Endothelial cell of umbilical vein (primary cell): ENCODE measurements at regions not wholly inside any gene's neighbourhood (a gene's known extent, or its start where the extent isn't known, plus 50 kb on each side); places are given as distances from the start of the nearest gene placed in this dataset.

Experiments
- BruUV-seq: library from RNA; stranded (reverse); fragments of 400-500 nt; replicated peaks from 2 replicates; lab custom pipeline; 2021; lab: Mats Ljungman, UMichigan
- CTCF ChIA-PET: fragments of 300-600, 350-600 bp; sonication (Branson Sonifier 250); formaldehyde crosslinking; loops from one replicate; lab custom pipeline; 2021; ENCODE audit warnings: antibody characterized with exemption, inconsistent platforms; lab: Charles Lee
- POLR2A ChIA-PET: fragments of 300-600, 350-600 bp; sonication (Branson Sonifier 250); formaldehyde crosslinking; loops from one replicate; lab custom pipeline; 2021; ENCODE audit warnings: antibody characterized with exemption, inconsistent platforms; lab: Charles Lee
- DNase-seq: peaks from one replicate; pipeline ENCODE4 v3.0.0-alpha.2; 2011; ENCODE audit warnings: low read depth, low spot score
- FAIRE-seq: peaks from 2 replicates; lab custom pipeline; 2011; peaks lifted over from hg19 to GRCh38; lab: Jason Lieb, UNC
- H2AFZ ChIP-seq: 2 replicates; pipeline ENCODE4 v1.6.0; 2012; ENCODE audit warnings: low read depth, low read length, control low read depth, inconsistent platforms
- H3K27ac ChIP-seq: 2 replicates; pipeline ENCODE4 v1.5.1; 2011; ENCODE audit warnings: low read depth, mild to moderate bottlenecking, control low read depth, low read length, moderate library complexity; ENCODE audit not compliant: insufficient read depth
- H3K27me3 ChIP-seq, 2 experiments: 2 replicates each; pipeline versions ENCODE4 v1.6.0 to v1.6.1; 2011; ENCODE audit warnings: low read length in 2 of 2, mixed read lengths in 1 of 2; ENCODE audit not compliant: control insufficient read depth in 2 of 2, insufficient read depth in 2 of 2
- H3K36me3 ChIP-seq, 2 experiments: 2 replicates in 1 of 2; 3 replicates in 1 of 2; pipeline ENCODE4 v1.5.1; 2011; ENCODE audit warnings: low read length in 2 of 2, mild to moderate bottlenecking in 1 of 2, moderate library complexity in 1 of 2; ENCODE audit not compliant: control insufficient read depth in 2 of 2, insufficient read depth in 2 of 2; ENCODE audit errors: extremely low read depth in 1 of 2
- H3K4me1 ChIP-seq: 3 replicates; pipeline ENCODE4 v1.5.1; 2011; ENCODE audit warnings: mild to moderate bottlenecking, low read length; ENCODE audit not compliant: control insufficient read depth, insufficient read depth; ENCODE audit errors: extremely low read depth
- H3K4me2 ChIP-seq: 2 replicates; pipeline ENCODE4 v1.6.1; 2011; ENCODE audit warnings: low read length, control low read depth, mixed read lengths; ENCODE audit not compliant: insufficient read depth
- H3K4me3 ChIP-seq, 3 experiments: fragments of 200-600 bp in 1 of 3; sonication (generic), shearing (Covaris generic) in 1 of 3; replicated peaks in 1 of 3; 2 replicates each; pipeline ENCODE4 v1.5.1; 2011 to 2016; ENCODE audit warnings: control low read depth in 3 of 3, low read length in 3 of 3, mild to moderate bottlenecking in 2 of 3, inconsistent platforms in 1 of 3, low read depth in 1 of 3, moderate library complexity in 1 of 3; ENCODE audit not compliant: insufficient read depth in 1 of 3
- H3K79me2 ChIP-seq: 2 replicates; pipeline ENCODE4 v1.6.0; 2012; ENCODE audit warnings: low read length, inconsistent platforms; ENCODE audit not compliant: control insufficient read depth, insufficient read depth
- H3K9ac ChIP-seq: replicated peaks from 2 replicates; pipeline ENCODE3; 2011; ENCODE audit warnings: low read length, control low read depth; ENCODE audit not compliant: insufficient read depth; ENCODE audit errors: extremely low read depth
- H3K9me1 ChIP-seq: replicated peaks from 3 replicates; pipeline ENCODE4 v1.6.0; 2011; ENCODE audit warnings: mild to moderate bottlenecking, low read length; ENCODE audit not compliant: control insufficient read depth, insufficient read depth; ENCODE audit errors: extremely low read depth
- H3K9me3 ChIP-seq: replicated peaks from 2 replicates; pipeline ENCODE4 v1.5.1; 2012; ENCODE audit warnings: low read length, inconsistent platforms; ENCODE audit not compliant: control insufficient read depth, insufficient read depth
- H4K20me1 ChIP-seq: replicated peaks from 2 replicates; pipeline ENCODE3; 2011; ENCODE audit warnings: mild to moderate bottlenecking, low read length; ENCODE audit not compliant: control insufficient read depth, insufficient read depth; ENCODE audit errors: extremely low read depth
- CTCF ChIP-seq, 2 donors: IDR thresholded peaks; 1 replicate in 1 of 2; 2 replicates in 1 of 2; pipeline ENCODE4 v1.5.1; 2011; ENCODE audit warnings: low read length in 2 of 2, mild to moderate bottlenecking in 2 of 2, moderate library complexity in 2 of 2, control low read depth in 1 of 2, inconsistent platforms in 1 of 2, low read depth in 1 of 2; ENCODE audit not compliant: insufficient read depth in 1 of 2; ENCODE audit errors: extremely low read depth in 1 of 2
- EZH2 ChIP-seq: IDR thresholded peaks from 2 replicates; pipeline ENCODE4 v1.6.1; 2012; ENCODE audit warnings: borderline replicate concordance, low read depth, mild to moderate bottlenecking, moderate library complexity, low read length, inconsistent platforms; ENCODE audit not compliant: severe bottlenecking
- FOS ChIP-seq: IDR thresholded peaks from 2 replicates; pipeline ENCODE4 v1.6.1; 2011; ENCODE audit warnings: mild to moderate bottlenecking, low read length, moderate library complexity, borderline replicate concordance; ENCODE audit not compliant: insufficient read depth
- GATA2 ChIP-seq: IDR thresholded peaks from 2 replicates; pipeline ENCODE4 v1.7.0; 2011; ENCODE audit warnings: low read depth, mild to moderate bottlenecking, moderate library complexity, mixed read lengths, low read length; ENCODE audit not compliant: insufficient read length, insufficient read depth
- JUN ChIP-seq: IDR thresholded peaks from 2 replicates; pipeline ENCODE4 v1.6.1; 2011; ENCODE audit warnings: borderline replicate concordance, low read depth; ENCODE audit not compliant: insufficient read length, insufficient read depth
- MAX ChIP-seq: IDR thresholded peaks from 2 replicates; pipeline ENCODE4 v1.6.1; 2011; ENCODE audit not compliant: insufficient read depth, insufficient read length
- MYC ChIP-seq: IDR thresholded peaks from one replicate; pipeline ENCODE4 v1.6.1; 2011; ENCODE audit warnings: mild to moderate bottlenecking, low read depth, low read length
- POLR2A ChIP-seq: IDR thresholded peaks from 2 replicates; pipeline ENCODE4 v1.6.1; 2012; ENCODE audit warnings: low read depth, mild to moderate bottlenecking, control low read depth, low read length
- POLR2AphosphoS5 ChIP-seq: IDR thresholded peaks from 2 replicates; pipeline ENCODE4 v1.6.1; 2012; ENCODE audit warnings: low read depth, mild to moderate bottlenecking, control low read depth, low read length, moderate library complexity; ENCODE audit not compliant: insufficient read depth
- dilution Hi-C: fragments of 300-500 bp; cut with MboI; formaldehyde crosslinking; loops from one replicate; pipeline ENCODE4 v1.15.0; 2019; ENCODE audit warnings: low sequenced_read_pairs; ENCODE audit not compliant: extremely low pct_ligation_motif_present
- intact Hi-C: fragments of 100-400 bp; cut with micrococcal nuclease; formaldehyde crosslinking; loops from one replicate; pipeline ENCODE4 v1.10.0; 2022

- CTCF ChIA-PET: interaction anchor here (1.8 to 4.3 kb wide), 3 partner anchors 63 to 194 kb away, joined by 7 to 23 read pairs (median 8); no protein-coding TSS in a partner anchor
- POLR2A ChIA-PET: no interaction called here
- no peak overlapping the region for H3K9ac ChIP-seq
- no peak overlapping the region for H3K27ac ChIP-seq
- DNase-seq (no peak), FAIRE-seq (no peak)
- H3K4me2 ChIP-seq: no peak overlapping the region
- TF ChIP-seq MAX (no peak), MYC (no peak), JUN (no peak), POLR2A (no peak), EZH2 (no peak), GATA2 (no peak)
- H3K36me3 ChIP-seq: no peaks in the 10 kb centered on the region
- H4K20me1 ChIP-seq: no peaks in the 10 kb centered on the region
- no peaks in the 10 kb centered on the region for H3K9me3 ChIP-seq
- H2AFZ ChIP-seq: no peak overlapping the region
- H3K9me1 ChIP-seq: no peaks in the 10 kb centered on the region
- peaks cover 3 to 5% of the 10 kb centered on the region in 2 experiments for H3K27me3 ChIP-seq
- no TSS peak for BruUV-seq
- intact Hi-C loops: no loop called here
- H3K4me3 ChIP-seq: no peak overlapping the region
- H3K4me1 ChIP-seq: no peaks in the 10 kb centered on the region
- dilution Hi-C loops: no loop called here
- no peaks in the 10 kb centered on the region for H3K79me2 ChIP-seq
Observed at GRCh38 chr21:33133892-33134291, 64.0 kb downstream of the OLIG1 start.

- Histone ChIP-seq H3K9ac (no peak overlapping the region), H3K27me3 (peaks cover 2 to 3% of the 10 kb centered on the region in 2 experiments), H3K79me2 (no peaks in the 10 kb centered on the region), H3K27ac (no peak overlapping the region), H3K4me3 (no peak overlapping the region), H2AFZ (no peak overlapping the region), H3K4me2 (no peak overlapping the region), H3K36me3 (no peaks in the 10 kb centered on the region), H3K9me1 (no peaks in the 10 kb centered on the region), H3K9me3 (no peaks in the 10 kb centered on the region), H4K20me1 (no peaks in the 10 kb centered on the region), H3K4me1 (no peaks in the 10 kb centered on the region)
- DNase-seq (no peak), FAIRE-seq (no peak)
- CTCF ChIA-PET: interaction anchor here (1.2 to 1.6 kb wide), 4 partner anchors 9 to 309 kb away, joined by 3 to 4 read pairs (median 4); no protein-coding TSS in a partner anchor
- dilution Hi-C loops: no loop called here
- TF ChIP-seq FOS (no peak), CTCF (IDR thresholded peaks at IDR 0.05; ENCODE audit: extremely low read depth in 1 of 2, insufficient read depth in 1 of 2, low read depth in 1 of 2, low read length in 2 of 2) (no peak), POLR2A (no peak), POLR2AphosphoS5 (no peak), MAX (no peak)
- POLR2A ChIA-PET: no interaction called here
- intact Hi-C loops: no loop called here
- no TSS peak for BruUV-seq
Observed at GRCh38 chr21:33135925-33136324, 66.0 kb downstream of the OLIG1 start.
